ENCODE measurements at regions not wholly inside any gene's neighbourhood (a gene's known extent, or its start where the extent isn't known, plus 50 kb on each side); places are given as distances from the start of the nearest gene placed in this dataset.

- Histone ChIP-seq H3K4me1 (no peaks in the 10 kb centered on the region), H3K27ac (no peak overlapping the region), H3K36me3 (no peaks in the 10 kb centered on the region), H3K27me3 (no peaks in the 10 kb centered on the region), H3K9me3 (no peaks in the 10 kb centered on the region), H3K4me3 (no peak overlapping the region)
- no peak for DNase-seq
- TF ChIP-seq POLR2A (IDR thresholded peaks at IDR 0.05) (no peak), EP300 (IDR thresholded peaks at IDR 0.05) (no peak), POLR2AphosphoS5 (IDR thresholded peaks at IDR 0.05) (no peak)
- TF ChIP-seq, protein P1, sequence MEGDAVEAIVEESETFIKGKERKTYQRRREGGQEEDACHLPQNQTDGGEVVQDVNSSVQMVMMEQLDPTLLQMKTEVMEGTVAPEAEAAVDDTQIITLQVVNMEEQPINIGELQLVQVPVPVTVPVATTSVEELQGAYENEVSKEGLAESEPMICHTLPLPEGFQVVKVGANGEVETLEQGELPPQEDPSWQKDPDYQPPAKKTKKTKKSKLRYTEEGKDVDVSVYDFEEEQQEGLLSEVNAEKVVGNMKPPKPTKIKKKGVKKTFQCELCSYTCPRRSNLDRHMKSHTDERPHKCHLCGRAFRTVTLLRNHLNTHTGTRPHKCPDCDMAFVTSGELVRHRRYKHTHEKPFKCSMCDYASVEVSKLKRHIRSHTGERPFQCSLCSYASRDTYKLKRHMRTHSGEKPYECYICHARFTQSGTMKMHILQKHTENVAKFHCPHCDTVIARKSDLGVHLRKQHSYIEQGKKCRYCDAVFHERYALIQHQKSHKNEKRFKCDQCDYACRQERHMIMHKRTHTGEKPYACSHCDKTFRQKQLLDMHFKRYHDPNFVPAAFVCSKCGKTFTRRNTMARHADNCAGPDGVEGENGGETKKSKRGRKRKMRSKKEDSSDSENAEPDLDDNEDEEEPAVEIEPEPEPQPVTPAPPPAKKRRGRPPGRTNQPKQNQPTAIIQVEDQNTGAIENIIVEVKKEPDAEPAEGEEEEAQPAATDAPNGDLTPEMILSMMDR (IDR thresholded peaks at IDR 0.05): no peak
- intact Hi-C loops (cut with DNase I): no loop called here
- WGBS, 2 donors: 81 to 85% methylated on average over 1 of the region's 1 CpG
Measured at GRCh38 chr4:188363196-188363595, 224.0 kb downstream of the TRIML1 start.

GRCh38 chr4:188370777-188371176 lies 231.5 kb downstream of the TRIML1 start:
- Histone ChIP-seq H3K9me3 (no peaks in the 10 kb centered on the region), H3K27ac (no peak overlapping the region), H3K4me1 (no peaks in the 10 kb centered on the region), H3K36me3 (no peaks in the 10 kb centered on the region), H3K4me3 (no peak overlapping the region), H3K27me3 (no peaks in the 10 kb centered on the region)
- no peak for DNase-seq
- WGBS, 2 donors: 53 to 55% methylated on average over 3 of the region's 3 CpGs
- intact Hi-C loops (cut with DNase I): no loop called here
- TF ChIP-seq EP300 (IDR thresholded peaks at IDR 0.05) (no peak), POLR2A (IDR thresholded peaks at IDR 0.05) (no peak), POLR2AphosphoS5 (IDR thresholded peaks at IDR 0.05) (no peak)
- TF ChIP-seq, protein P1 (IDR thresholded peaks at IDR 0.05): no peak

DNA sequence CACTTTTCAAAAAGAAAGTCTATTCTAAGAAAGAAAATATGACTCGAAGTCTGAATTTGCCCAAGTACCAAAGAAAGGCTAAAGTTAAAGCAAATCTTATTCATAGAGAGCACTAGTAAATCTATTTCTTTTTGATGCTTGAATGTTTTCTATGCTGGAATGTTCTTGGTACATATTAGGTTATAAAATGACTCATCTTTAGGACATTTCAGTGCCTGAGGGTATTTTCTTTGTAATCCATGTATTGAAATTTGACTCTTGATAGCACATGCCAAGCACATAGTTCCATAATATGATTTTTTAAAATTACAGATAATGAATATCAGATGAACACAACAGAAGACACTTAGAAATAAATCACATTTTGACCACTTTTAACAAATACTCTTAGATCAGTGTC lies 232.8 kb downstream of the TRIML1 start:
- H3K4me1 ChIP-seq: no peaks in the 10 kb centered on the region
- TF ChIP-seq POLR2AphosphoS5 (IDR thresholded peaks at IDR 0.05): no peak
- no peak for TF ChIP-seq EP300 (IDR thresholded peaks at IDR 0.05)
- TF ChIP-seq, protein P1 (IDR thresholded peaks at IDR 0.05): no peak
- no peak for TF ChIP-seq POLR2A (IDR thresholded peaks at IDR 0.05)
- 68 to 69% methylated on average over 1 of the region's 1 CpG for WGBS, 2 donors
- no peak for DNase-seq
- H3K27ac ChIP-seq: no peak overlapping the region
- no peaks in the 10 kb centered on the region for H3K27me3 ChIP-seq
- peaks cover 0 to 4% (median 1%) of the 10 kb centered on the region in 4 donors for H3K9me3 ChIP-seq
- intact Hi-C loops (cut with DNase I): no loop called here
- no peak overlapping the region for H3K4me3 ChIP-seq
- no peaks in the 10 kb centered on the region for H3K36me3 ChIP-seq

DNA sequence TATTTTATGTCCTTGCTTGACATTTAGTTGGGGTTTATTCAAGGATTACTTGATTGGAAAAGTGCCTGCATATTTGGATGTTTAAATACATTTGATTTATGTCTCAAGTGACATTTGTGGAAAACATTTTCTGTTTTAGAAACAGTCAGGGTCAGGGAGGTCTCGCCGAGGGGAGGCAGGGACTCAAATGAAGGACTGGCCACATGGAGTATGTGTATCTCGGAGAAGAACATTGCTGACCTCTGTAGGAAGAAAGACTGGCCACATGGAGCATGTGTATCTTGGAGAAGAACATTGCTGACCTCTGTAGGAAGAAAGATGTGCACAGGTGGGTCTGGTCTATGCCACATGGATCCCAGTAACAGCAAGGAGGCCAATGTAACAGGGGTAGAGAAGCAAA lies 233.6 kb downstream of the TRIML1 start:
- WGBS, 2 donors: 67 to 68% methylated on average over 3 of the region's 3 CpGs
- intact Hi-C loops (cut with DNase I): no loop called here
- H3K4me1 ChIP-seq: no peaks in the 10 kb centered on the region

More for the DNA sequence above, 233.6 kb downstream of the TRIML1 start:
- no peak for TF ChIP-seq POLR2A (IDR thresholded peaks at IDR 0.05)
- TF ChIP-seq, protein P1 (IDR thresholded peaks at IDR 0.05): no peak
- TF ChIP-seq POLR2AphosphoS5 (IDR thresholded peaks at IDR 0.05): no peak
- TF ChIP-seq EP300 (IDR thresholded peaks at IDR 0.05): no peak
- Histone ChIP-seq H3K9me3 (peaks cover 0 to 4% (median 1%) of the 10 kb centered on the region in 4 donors), H3K4me3 (no peak overlapping the region), H3K27ac (no peak overlapping the region), H3K27me3 (no peaks in the 10 kb centered on the region), H3K36me3 (no peaks in the 10 kb centered on the region)
- no peak for DNase-seq
